Glutamatergic neuron (in vitro differentiated cells): ENCODE measurements at regions not wholly inside any gene's neighbourhood (a gene's known extent, or its start where the extent isn't known, plus 50 kb on each side); places are given as distances from the start of the nearest gene placed in this dataset.

Experiments
- DNase-seq: peaks from one replicate; pipeline ENCODE4 v3.0.0; 2022
- H3K27ac Mint-ChIP-seq: one replicate; pipeline ENCODE4 v1.8.0; 2020; ENCODE audit warnings: mild to moderate bottlenecking, mixed read lengths, inconsistent platforms; ENCODE audit not compliant: unreplicated experiment
- H3K27me3 Mint-ChIP-seq: one replicate; pipeline ENCODE4 v1.8.0; 2020; ENCODE audit warnings: mild to moderate bottlenecking, moderate library complexity, mixed read lengths, inconsistent platforms; ENCODE audit not compliant: unreplicated experiment
- H3K36me3 Mint-ChIP-seq: one replicate; pipeline ENCODE4 v1.8.0; 2020; ENCODE audit warnings: mild to moderate bottlenecking, mixed read lengths, inconsistent platforms; ENCODE audit not compliant: unreplicated experiment
- H3K4me1 Mint-ChIP-seq: one replicate; pipeline ENCODE4 v1.8.0; 2020; ENCODE audit warnings: mild to moderate bottlenecking, low read depth, mixed read lengths, inconsistent platforms; ENCODE audit not compliant: unreplicated experiment
- H3K4me3 Mint-ChIP-seq: one replicate; pipeline ENCODE4 v1.8.0; 2020; ENCODE audit warnings: mild to moderate bottlenecking, mixed read lengths, inconsistent platforms; ENCODE audit not compliant: unreplicated experiment
- H3K9me3 Mint-ChIP-seq: one replicate; pipeline ENCODE4 v1.8.0; 2020; ENCODE audit warnings: mild to moderate bottlenecking, moderate library complexity, mixed read lengths, inconsistent platforms; ENCODE audit not compliant: unreplicated experiment
- TF ChIP-seq, protein P1 (sequence below): fragments of 200-600 bp; sonication (generic); IDR thresholded peaks from one replicate; pipeline ENCODE4 v1.5.0; 2021; ENCODE audit not compliant: partially characterized antibody, unreplicated experiment

DNA sequence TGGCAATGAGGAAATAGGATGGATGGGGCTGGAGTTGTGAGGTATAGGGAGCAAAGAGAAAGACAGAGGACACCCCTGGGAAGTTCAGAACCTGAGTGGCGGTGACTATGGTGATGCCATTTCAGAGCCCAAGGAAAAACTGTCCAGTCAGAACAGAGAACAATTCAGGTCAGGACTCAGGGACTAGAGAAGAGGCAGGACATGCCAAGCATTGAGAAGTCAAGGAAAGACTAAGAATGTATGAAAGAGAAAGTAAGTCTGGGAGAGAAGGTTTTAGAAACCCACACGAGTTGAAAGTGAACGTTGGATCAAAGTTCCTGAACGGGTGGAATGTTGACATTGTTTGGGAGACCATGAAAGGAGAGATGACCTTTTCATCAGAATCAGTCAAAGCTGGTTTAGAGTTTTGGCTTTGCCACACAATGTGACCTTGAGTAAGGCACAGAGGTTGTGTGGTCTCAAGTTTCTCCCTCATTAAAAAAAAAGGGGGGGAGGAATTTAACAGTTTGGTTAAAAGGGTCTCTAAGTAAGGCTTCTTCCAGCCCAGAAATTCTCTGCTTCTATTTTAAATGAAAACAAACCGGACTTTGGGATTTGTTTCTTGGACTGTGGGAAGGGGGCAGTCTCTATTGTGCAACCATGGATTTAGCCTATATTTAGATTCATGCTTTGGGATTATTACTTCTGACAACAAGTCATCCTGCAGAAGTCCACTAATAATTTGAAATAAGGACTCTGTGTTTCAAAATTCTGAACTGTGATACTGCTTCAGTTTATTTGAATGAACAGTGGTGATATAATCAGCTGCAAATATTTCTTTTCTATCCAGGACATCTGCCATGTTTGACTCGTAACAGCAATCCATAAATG, 315.9 kb upstream of the TBL1XR1 start:
- H3K4me1 Mint-ChIP-seq: peaks cover 12% of the 10 kb centered on the region
- peaks cover 3% of the 10 kb centered on the region for H3K9me3 Mint-ChIP-seq
- peaks cover 2% of the 10 kb centered on the region for H3K27me3 Mint-ChIP-seq
- no peaks in the 10 kb centered on the region for H3K36me3 Mint-ChIP-seq
- peak overlapping the region; percentile 7 for H3K27ac Mint-ChIP-seq
- no peak overlapping the region for H3K4me3 Mint-ChIP-seq
- DNase-seq: no peak
- TF ChIP-seq, protein P1, sequence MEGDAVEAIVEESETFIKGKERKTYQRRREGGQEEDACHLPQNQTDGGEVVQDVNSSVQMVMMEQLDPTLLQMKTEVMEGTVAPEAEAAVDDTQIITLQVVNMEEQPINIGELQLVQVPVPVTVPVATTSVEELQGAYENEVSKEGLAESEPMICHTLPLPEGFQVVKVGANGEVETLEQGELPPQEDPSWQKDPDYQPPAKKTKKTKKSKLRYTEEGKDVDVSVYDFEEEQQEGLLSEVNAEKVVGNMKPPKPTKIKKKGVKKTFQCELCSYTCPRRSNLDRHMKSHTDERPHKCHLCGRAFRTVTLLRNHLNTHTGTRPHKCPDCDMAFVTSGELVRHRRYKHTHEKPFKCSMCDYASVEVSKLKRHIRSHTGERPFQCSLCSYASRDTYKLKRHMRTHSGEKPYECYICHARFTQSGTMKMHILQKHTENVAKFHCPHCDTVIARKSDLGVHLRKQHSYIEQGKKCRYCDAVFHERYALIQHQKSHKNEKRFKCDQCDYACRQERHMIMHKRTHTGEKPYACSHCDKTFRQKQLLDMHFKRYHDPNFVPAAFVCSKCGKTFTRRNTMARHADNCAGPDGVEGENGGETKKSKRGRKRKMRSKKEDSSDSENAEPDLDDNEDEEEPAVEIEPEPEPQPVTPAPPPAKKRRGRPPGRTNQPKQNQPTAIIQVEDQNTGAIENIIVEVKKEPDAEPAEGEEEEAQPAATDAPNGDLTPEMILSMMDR: no peak

DNA sequence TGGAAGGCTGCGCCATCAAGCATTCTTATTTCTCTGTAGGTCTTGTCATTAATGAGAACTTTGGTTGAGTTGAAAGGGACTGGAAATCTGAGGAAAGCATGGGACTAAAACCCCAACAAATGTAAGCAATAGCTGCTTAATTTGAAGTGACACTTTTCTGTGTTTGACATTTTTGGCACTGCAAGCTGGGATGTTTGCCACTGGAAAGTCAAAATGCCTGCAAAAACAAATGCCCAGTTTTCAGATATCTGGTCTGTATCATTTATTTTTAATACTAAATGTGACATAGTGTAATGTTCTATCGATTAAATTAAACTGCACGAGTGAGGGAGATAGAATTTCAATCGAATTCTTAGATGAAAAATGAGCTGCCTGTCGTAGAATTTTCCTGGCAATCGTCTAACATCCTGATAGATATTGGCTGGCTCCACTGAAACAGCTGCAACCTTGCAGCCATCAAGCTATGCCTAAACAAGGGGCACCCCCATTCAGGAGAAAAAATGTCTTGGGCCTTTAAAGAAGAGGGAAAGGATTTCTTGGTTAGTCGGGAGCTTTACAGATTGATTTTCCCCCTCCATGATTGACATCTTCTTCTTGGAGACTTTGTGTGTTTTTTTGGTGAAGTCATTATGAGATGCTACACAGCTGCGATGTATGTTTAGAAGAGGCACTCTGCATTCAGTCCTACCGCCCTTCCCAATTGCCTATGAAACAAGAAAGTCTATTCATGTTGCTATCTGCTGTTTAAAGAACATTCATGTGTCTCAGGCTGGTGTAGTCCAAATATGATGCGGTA, 316.7 kb upstream of the TBL1XR1 start:
- DNase-seq: no peak
- peaks cover 14% of the 10 kb centered on the region for H3K4me1 Mint-ChIP-seq
- H3K27me3 Mint-ChIP-seq: peaks cover 2% of the 10 kb centered on the region
- no peaks in the 10 kb centered on the region for H3K36me3 Mint-ChIP-seq
- no peak overlapping the region for H3K4me3 Mint-ChIP-seq
- peaks cover 3% of the 10 kb centered on the region for H3K9me3 Mint-ChIP-seq
- H3K27ac Mint-ChIP-seq: no peak overlapping the region
- TF ChIP-seq, protein P1: no peak

DNA sequence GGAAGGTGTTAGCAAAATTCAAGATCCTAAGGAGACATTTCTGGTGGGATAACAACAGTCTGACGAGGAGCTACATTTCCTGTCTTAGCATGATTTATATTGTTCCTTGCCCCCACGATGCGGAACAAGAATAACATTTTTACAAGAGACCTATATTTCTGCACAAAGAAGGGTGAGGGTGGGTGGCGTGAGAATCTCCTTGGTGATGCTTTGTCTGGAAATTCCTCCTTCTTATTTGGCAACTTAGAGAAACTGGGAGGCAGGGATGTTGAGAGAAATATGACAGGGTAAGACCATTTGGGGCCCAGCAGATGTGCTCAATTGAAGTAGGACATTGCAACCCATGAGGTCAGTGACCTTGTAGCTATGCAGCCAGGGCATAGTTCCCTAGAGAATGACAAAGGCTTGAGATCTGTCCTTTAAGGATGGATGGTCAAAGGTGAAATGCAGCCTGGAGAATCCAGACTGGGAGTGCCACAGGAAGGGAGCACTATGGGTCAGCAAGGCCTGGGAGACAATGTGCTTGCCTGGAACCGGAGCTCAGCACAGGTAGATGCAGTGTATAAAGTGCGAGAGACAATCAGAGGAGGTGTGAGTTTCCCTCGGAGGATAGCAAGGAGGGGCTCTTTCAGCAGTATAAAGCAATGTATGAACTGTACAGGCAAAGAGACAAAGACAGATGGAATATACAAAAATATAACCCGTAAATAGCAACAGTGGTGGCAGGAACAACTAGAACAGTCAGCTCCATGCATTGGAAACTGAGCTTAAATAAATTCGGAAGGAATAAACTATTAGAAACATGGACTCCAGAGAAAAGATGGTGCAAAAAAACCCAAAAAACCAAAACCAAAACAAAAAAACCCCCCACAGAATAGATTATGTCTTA, 317.6 kb upstream of the TBL1XR1 start:
- Mint-ChIP-seq H3K27me3 (peaks cover 2% of the 10 kb centered on the region), H3K4me3 (no peak overlapping the region), H3K9me3 (peaks cover 3% of the 10 kb centered on the region), H3K4me1 (peaks cover 16% of the 10 kb centered on the region), H3K27ac (no peak overlapping the region), H3K36me3 (no peaks in the 10 kb centered on the region)
- TF ChIP-seq, protein P1: no peak
- no peak for DNase-seq

DNA sequence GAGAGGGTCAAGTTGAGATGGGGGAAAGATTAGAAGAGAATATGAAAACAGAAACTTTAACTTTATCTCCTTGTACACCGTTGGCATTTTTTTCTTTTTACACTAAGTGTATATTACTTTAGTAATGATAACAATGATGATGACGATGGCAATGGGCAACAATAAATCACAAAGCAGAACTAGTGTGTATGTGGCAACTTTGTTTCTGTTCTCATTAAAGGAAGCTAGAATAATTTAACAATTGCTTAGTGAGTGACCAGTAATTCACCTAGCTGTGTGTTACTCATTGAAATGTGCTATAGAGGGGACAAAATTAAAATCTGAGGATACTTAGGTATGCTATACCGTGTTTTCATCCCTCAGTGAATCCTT, 318.5 kb upstream of the TBL1XR1 start:
- Mint-ChIP-seq H3K9me3 (peaks cover 2% of the 10 kb centered on the region), H3K4me3 (no peak overlapping the region), H3K27me3 (peaks cover 2% of the 10 kb centered on the region), H3K27ac (no peak overlapping the region), H3K36me3 (no peaks in the 10 kb centered on the region), H3K4me1 (peaks cover 15% of the 10 kb centered on the region)
- DNase-seq: no peak
- TF ChIP-seq, protein P1: no peak
